NCI-H82 treated with DMSO at 0.1 percent for 48 hours (cell line): ENCODE measurements at regions not wholly inside any gene's neighbourhood (a gene's known extent, or its start where the extent isn't known, plus 50 kb on each side); places are given as distances from the start of the nearest gene placed in this dataset.
"Not testable (repeated sequence)": the region's sequence is repeated elsewhere in the genome, so short reads cannot be mapped to it uniquely, and the experiment has no call there.

Experiments used
- DNase-seq: peaks from one replicate; lab custom pipeline; 2025; ENCODE audit not compliant: unreplicated experiment; lab: John Stamatoyannopoulos, UW

DNA sequence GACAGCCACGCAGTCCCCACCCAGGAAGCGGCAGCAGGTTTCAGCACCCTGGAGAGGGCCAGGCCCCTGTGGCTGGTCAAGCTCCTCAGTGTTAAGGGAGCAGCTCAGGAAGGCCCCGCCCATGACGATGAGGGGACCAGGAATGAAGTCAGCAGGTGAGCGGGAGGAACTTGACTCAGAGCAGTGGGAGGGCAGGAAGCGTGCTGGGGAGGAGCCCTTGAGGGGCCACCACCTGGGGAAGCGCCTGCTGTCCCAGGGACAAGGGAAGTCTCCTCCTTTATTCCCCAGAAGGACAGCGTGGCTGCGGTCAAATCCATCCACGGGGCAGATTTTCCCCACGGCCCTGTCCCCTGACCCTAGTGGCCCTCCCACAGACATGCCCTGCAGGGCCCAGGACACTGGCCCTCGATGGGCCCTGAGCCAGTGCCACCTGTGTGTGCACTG, 357.6 kb downstream of the ADGRD1 start:
- DNase-seq, result not testable (repeated sequence)

DNA sequence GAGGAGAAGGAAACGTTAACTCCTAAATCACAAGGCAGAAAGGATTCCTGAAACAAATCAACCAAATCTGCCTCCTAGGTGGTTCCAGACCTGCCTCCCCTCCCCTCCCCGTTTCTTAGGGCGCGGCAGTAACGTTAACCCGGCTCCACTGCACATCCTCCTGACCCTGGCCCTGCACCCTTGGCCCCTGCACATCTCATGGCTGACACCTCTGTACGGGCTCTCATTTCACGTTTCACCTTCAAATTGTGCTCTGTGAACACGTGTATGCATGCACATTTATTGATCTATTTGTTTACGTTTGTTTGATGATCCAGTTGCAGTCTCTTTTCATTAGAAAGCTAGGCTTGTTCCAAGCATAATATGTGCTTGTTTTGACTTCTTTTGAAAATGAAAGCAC, 358.1 kb downstream of the ADGRD1 start:
- DNase-seq, result no peak

DNA sequence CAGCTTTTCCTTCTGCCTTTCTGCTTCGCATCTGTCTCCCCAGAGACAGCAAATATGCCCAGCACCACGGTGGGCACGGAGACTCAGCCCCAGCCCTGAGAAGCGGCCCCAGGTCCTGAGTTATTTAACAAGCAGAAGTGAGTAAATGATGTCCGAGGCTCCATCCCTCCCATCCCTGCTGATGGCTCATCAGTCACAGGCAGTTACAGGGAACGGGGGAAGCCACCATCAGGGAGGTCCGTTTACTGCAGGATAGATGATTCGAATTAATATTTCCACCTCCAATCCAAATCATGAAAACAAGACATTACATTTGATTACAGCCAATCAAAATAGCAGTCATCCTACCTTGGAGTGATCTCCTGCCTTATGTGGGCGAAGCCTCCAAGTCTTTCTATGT, 358.7 kb downstream of the ADGRD1 start:
- not testable (repeated sequence) for DNase-seq

DNA sequence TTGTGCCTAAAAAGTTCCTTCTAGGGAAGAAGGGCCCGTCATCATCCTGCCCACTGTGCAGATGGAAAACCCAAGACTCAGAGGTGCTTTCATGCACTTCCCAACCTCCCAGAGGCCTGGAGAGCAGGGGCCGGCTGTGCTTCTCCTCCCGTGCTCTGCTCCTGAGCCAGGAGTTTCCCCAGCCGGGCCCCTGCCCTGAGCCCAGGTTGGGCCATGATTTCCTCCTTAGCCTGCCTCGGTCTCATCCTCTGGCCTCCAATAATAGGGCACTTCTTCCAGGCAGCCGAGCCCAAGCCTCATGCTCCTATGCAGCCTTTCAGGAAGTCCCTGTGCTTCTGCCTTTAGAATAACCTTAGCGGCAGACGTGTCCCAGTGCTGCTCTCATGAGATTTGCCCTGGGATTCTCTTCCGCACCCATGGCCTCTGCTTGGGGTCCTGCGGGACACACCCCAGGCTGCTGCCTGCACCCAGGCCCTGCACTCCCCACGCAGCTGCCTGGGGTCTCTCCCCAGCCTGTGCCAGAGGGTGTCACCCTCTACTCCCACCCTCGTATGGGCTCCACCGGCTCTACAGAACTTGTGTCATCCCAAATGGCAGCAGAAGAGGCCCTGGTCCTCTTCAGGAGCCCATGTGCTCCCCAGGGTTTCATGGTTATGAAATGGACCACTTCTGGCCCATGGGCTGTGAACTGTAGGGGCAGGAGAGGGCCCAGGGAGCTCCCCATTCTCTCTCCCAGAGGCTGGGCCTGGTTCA, 359.3 kb downstream of the ADGRD1 start:
- no peak for DNase-seq

- DNase-seq, result no peak
These were observed 359.9 kb downstream of the ADGRD1 start for GRCh38 chr12:131313635-131314034.

GRCh38 chr12:131314524-131315090, 360.9 kb downstream of the ADGRD1 start:
- no peak for DNase-seq

- DNase-seq, result no peak
These were observed 361.9 kb downstream of the ADGRD1 start for GRCh38 chr12:131315601-131316000.

- no peak for DNase-seq
These were observed 362.7 kb downstream of the ADGRD1 start for GRCh38 chr12:131316388-131316787.

DNA sequence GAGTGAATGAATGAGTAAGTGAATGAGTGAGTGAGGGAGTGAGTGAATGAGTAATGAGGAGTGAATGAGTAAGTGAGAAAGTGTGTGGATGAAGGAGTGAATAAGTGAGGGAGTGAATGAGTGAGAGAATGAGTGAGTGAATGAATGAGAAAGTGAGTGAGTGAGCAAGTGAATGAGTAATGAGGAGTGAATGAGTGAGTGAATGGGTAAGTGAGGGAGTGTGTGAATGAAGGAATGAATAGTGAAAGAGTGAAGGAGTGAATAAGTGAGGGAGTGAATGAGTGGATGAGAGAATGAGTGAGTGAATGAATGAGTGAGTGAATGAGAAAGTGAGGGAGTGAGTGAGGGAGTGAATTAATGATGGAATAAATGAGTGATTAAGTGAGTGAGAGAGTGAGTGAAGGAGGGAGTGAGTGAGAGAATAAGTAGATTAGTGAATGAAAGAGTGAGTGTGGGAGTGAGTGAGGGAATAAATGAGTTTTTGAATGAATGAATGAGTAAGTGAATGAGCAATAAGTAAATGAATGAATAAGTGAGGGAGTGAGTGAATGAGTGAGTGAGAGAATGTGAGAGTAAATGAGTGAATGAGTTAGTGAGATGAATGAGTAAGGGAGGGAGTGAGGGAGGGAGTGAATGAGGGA, 364.5 kb downstream of the ADGRD1 start:
- no peak for DNase-seq

GRCh38 chr12:131321988-131322387, 368.3 kb downstream of the ADGRD1 start:
- DNase-seq, result no peak

DNA sequence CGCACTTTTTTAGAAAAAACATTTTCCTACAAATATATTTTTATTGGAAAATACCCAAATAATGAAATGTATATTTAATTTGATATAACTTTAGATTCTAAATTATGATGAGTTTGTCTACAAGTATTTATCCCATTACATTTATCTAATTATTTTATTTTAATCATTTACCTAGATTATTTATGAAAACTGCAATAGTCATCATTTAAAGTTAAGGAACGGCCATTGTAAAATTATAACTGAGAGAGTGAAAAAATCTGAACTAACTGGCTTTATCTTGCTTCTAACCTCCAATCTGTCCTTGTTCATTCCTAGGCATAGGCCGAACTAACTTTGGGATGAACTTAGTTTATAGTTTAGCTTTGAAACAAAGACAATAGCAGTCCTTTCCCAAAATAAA, 368.8 kb downstream of the ADGRD1 start:
- DNase-seq, result not testable (repeated sequence)

DNA sequence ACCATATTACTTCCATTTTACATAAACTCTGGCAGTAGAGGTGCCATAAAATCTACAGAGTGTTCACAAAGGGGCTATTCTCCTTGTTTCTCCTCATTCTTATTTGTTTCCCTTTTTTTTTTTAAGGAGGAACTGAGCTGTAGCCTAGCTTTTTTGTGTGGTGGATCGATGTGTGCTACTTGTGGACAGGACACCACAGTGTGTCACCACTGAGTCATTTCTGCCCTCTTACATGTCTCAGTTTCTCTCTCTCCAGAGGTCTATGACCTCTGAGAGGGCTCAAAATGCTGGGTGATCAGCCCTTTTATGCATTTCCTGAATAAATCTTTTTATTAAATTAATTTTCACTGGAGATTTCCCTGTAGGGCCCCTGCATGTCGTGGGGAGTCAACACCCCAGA, 370.2 kb downstream of the ADGRD1 start:
- DNase-seq, result no peak

GRCh38 chr12:131327521-131328488, 374.1 kb downstream of the ADGRD1 start:
- no peak for DNase-seq

GRCh38 chr12:131328861-131329845, 375.4 kb downstream of the ADGRD1 start:
- not testable (repeated sequence) for DNase-seq

DNA sequence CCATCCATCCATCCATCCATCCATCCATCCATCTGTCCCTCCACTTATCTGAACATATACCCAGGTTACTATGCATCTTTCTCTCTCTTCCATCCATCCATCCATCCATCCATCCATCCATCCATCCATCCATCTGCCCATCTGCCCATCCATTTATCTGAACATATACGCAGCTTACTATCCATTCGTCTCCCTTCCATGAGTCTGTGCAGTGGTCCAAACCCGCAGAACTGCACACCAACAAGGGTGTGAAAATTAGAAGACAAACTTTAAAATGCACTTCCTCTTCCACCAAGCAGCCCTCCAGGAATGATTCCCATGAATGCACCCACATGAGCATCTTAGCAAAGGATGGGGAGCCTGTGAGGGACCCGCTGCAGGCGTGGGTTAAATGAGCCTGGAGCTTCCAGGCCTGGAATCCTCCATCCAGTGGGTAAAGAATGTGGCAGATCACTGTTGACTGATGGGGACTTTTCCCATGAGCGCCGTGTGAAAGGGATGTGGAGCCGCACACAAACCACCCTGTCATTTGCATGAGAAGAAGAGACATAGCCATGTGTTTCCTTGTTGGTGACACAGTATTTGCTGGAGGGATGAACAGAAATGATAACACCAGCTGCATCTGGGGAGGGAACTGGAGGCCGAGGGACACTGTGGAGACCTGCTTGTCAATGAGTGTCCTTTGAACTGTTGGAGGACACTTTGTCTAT, 376.6 kb downstream of the ADGRD1 start:
- no peak for DNase-seq

GRCh38 chr12:131331148-131331750, 377.5 kb downstream of the ADGRD1 start:
- no peak for DNase-seq

DNA sequence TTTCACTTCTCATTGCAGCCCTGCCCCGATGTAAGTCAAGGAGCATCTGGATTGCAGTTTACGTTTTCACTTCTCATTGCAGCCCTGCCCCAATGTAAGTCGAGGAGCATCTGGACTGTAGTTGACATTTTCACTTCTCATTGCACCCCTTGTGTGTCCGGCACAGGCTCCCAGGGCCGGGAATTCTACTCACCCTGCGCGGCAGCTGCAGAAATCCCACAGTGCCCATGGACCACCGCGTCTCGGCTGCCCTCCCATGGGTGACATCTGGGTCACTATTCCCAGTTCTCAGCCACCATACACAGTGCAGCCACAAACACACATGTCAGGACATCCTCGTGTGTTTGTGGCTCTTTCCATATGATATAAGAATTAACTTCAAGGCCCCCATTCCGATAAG, 378.5 kb downstream of the ADGRD1 start:
- DNase-seq, result no peak

DNA sequence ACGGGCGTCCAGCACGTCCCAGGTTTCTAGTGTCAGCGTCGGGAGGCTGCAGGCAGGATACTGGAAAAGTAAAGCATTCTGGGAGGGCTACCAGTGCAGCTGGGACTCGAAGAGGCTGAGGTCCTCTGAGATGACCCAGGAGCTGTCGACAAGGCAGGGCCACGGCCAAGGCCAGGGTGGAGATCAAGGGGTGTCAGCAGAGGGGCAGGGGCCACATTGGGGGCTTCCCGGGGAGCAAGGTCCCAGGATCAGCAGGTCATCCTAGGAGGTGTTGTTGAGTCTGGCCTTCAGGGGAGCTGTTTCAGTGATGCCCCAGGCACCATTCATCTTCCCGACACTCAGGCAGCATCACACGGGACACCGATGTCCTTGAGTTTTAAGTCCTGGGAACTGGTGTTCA, 377.8 kb upstream of the SFSWAP start:
- DNase-seq, result no peak
